ENCODE measurements at regions not wholly inside any gene's neighbourhood (a gene's known extent, or its start where the extent isn't known, plus 50 kb on each side); places are given as distances from the start of the nearest gene placed in this dataset.

- TF ChIP-seq CTCF (IDR thresholded peaks at IDR 0.05) (no peak), POLR2A (IDR thresholded peaks at IDR 0.05) (no peak), EP300 (IDR thresholded peaks at IDR 0.05) (no peak)
These were observed 553.4 kb downstream of the LTN1 start for GRCh38 chr21:28439251-28439650.
